Fibroblast of lung (primary cell): ENCODE measurements at regions not wholly inside any gene's neighbourhood (a gene's known extent, or its start where the extent isn't known, plus 50 kb on each side); places are given as distances from the start of the nearest gene placed in this dataset.

Source experiments
- DNase-seq, 2 donors: peaks; one replicate each; pipeline versions ENCODE4 v3.0.0 to v3.0.0-alpha.2; 2010; ENCODE audit warnings: low read depth in 2 of 2
- H2AFZ ChIP-seq: 2 replicates; pipeline ENCODE4 v1.5.1; 2012; ENCODE audit warnings: low read length, control low read depth, inconsistent platforms
- H3K27ac ChIP-seq: 2 replicates; pipeline ENCODE4 v1.5.1; 2011; ENCODE audit warnings: low read length, control low read depth; ENCODE audit not compliant: insufficient read depth
- H3K27me3 ChIP-seq: 2 replicates; pipeline ENCODE4 v1.5.1; 2011; ENCODE audit warnings: mild to moderate bottlenecking, low read length; ENCODE audit not compliant: control insufficient read depth, insufficient read depth
- H3K36me3 ChIP-seq: 2 replicates; pipeline ENCODE4 v1.5.1; 2011; ENCODE audit warnings: low read length; ENCODE audit not compliant: control insufficient read depth, insufficient read depth
- H3K4me1 ChIP-seq: 2 replicates; pipeline ENCODE4 v1.5.1; 2011; ENCODE audit warnings: low read length; ENCODE audit not compliant: control insufficient read depth, insufficient read depth; ENCODE audit errors: extremely low read depth
- H3K4me2 ChIP-seq: 2 replicates; pipeline ENCODE4 v1.5.1; 2011; ENCODE audit warnings: low read length, control low read depth; ENCODE audit not compliant: insufficient read depth; ENCODE audit errors: extremely low read depth
- H3K4me3 ChIP-seq, 4 experiments: fragments of 200-600 bp in 1 of 4; sonication (generic) in 1 of 4; replicated peaks in 1 of 4; 2 replicates each; pipeline ENCODE4 v1.5.1; 2011 to 2016; ENCODE audit warnings: low read length in 4 of 4, low read depth in 3 of 4, mild to moderate bottlenecking in 3 of 4, control low read depth in 2 of 4, inconsistent platforms in 1 of 4, mixed read lengths in 1 of 4; ENCODE audit not compliant: insufficient read depth in 1 of 4; ENCODE audit errors: control extremely low read depth in 1 of 4
- H3K79me2 ChIP-seq: 2 replicates; pipeline ENCODE4 v1.5.1; 2012; ENCODE audit warnings: mild to moderate bottlenecking, low read length, inconsistent platforms; ENCODE audit not compliant: control insufficient read depth, insufficient read depth
- H3K9ac ChIP-seq: 2 replicates; pipeline ENCODE4 v1.5.1; 2011; ENCODE audit warnings: mild to moderate bottlenecking, low read length, control low read depth; ENCODE audit not compliant: insufficient read depth
- H3K9me3 ChIP-seq: 2 replicates; pipeline ENCODE4 v1.5.1; 2012; ENCODE audit warnings: low read depth, low read length; ENCODE audit not compliant: control insufficient read depth, insufficient read depth
- H4K20me1 ChIP-seq: 2 replicates; pipeline ENCODE4 v1.5.1; 2011; ENCODE audit warnings: low read length; ENCODE audit not compliant: control insufficient read depth, insufficient read depth; ENCODE audit errors: extremely low read depth
- EZH2 ChIP-seq: IDR thresholded peaks from 2 replicates; pipeline ENCODE4 v1.5.1; 2012; ENCODE audit warnings: low read length, control low read depth, mild to moderate bottlenecking; ENCODE audit errors: missing control alignments
- TF ChIP-seq, protein P1 (sequence below), 2 donors: IDR thresholded peaks in 1 of 2; conservative IDR thresholded peaks in 1 of 2; 1 replicate in 1 of 2; 2 replicates in 1 of 2; pipeline ENCODE4 v1.5.1; 2011 to 2012; ENCODE audit warnings: low read length in 2 of 2, control low read depth in 1 of 2, inconsistent platforms in 1 of 2, low read depth in 1 of 2, mild to moderate bottlenecking in 1 of 2

DNA sequence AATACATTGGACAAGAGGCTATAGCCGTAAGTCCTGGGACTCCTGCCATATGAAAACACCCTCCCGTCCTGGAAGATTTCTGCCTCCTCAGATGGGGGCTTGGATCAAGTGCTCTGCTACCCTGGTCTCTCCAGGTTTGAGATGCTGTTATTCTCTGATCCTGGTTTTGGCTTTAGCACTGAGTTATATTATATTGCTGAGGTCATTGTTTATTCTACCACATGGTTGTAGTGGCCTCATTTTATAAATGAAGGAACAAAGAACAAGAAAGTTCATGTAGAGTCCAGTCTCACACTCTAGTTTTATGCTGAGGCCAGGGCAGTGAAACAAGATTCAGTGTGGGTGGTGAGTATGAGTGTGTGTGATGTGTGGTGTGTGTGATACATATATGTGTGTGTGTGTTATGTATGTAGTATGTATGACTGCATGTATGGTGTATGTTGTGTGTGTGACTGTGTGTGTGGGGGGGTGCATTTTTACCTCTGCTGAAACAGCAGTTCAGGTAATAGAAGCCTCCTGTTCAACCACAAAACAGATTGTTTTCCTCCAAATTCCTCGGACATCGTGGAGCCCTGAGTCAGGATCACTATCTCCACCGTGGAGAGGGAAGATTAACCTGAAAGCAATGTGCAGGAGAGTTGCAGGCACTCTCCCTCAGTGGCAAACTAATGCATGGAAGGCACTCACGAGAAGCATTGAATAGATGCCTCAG lies 80.7 kb downstream of the C7orf25 start:
- H2AFZ ChIP-seq = no peak overlapping the region
- no peaks in the 10 kb centered on the region for H4K20me1 ChIP-seq
- no peaks in the 10 kb centered on the region for H3K9me3 ChIP-seq
- peak overlapping the region; percentile 11 for H3K4me2 ChIP-seq
- DNase-seq = peak; percentile 66 to 85
- no peaks in the 10 kb centered on the region for H3K27me3 ChIP-seq
- no peaks in the 10 kb centered on the region for H3K79me2 ChIP-seq
- no peak overlapping the region for H3K4me3 ChIP-seq
- H3K27ac ChIP-seq = no peak overlapping the region
- TF ChIP-seq EZH2 = no peak
- H3K9ac ChIP-seq = no peak overlapping the region
- peaks cover 4% of the 10 kb centered on the region for H3K4me1 ChIP-seq
- H3K36me3 ChIP-seq = no peaks in the 10 kb centered on the region

GRCh38 chr7:42812779-42813178 lies 99.1 kb downstream of the C7orf25 start:
- TF ChIP-seq, protein P1, sequence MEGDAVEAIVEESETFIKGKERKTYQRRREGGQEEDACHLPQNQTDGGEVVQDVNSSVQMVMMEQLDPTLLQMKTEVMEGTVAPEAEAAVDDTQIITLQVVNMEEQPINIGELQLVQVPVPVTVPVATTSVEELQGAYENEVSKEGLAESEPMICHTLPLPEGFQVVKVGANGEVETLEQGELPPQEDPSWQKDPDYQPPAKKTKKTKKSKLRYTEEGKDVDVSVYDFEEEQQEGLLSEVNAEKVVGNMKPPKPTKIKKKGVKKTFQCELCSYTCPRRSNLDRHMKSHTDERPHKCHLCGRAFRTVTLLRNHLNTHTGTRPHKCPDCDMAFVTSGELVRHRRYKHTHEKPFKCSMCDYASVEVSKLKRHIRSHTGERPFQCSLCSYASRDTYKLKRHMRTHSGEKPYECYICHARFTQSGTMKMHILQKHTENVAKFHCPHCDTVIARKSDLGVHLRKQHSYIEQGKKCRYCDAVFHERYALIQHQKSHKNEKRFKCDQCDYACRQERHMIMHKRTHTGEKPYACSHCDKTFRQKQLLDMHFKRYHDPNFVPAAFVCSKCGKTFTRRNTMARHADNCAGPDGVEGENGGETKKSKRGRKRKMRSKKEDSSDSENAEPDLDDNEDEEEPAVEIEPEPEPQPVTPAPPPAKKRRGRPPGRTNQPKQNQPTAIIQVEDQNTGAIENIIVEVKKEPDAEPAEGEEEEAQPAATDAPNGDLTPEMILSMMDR (conservative IDR thresholded peaks at IDR 0.05 in 1 of 2, IDR thresholded peaks at IDR 0.05 in 1 of 2; ENCODE audit: low read depth in 1 of 2, low read length in 2 of 2) = no peak
- TF ChIP-seq EZH2 = no peak
- H3K9me3 ChIP-seq = no peaks in the 10 kb centered on the region
- H3K27ac ChIP-seq = no peak overlapping the region
- no peak overlapping the region for H3K4me3 ChIP-seq
- H3K4me2 ChIP-seq = no peak overlapping the region
- no peaks in the 10 kb centered on the region for H4K20me1 ChIP-seq
- H3K36me3 ChIP-seq = no peaks in the 10 kb centered on the region
- no peaks in the 10 kb centered on the region for H3K4me1 ChIP-seq
- H3K27me3 ChIP-seq = no peaks in the 10 kb centered on the region
- no peak for DNase-seq
- no peaks in the 10 kb centered on the region for H3K79me2 ChIP-seq
- no peak overlapping the region for H3K9ac ChIP-seq
- H2AFZ ChIP-seq = no peak overlapping the region

DNA sequence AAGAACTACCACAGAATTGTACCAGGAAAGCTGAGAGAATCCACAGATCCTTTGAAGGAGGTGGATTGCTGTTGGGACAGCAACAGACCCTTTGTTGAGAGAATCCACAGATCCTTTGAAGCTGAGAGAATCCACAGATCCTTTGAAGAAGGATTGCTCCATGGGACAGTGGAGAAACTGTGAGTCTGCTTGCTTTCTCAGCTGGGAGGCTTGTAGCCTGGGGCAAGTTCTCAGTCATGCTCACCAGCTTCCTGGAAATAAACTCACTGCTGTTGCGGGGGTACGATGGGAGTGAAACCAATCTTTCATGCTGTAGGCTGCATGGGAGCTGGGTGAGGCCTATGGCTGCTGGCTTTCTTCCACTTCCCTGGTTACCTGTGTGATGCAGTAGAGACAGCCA lies 106.3 kb downstream of the C7orf25 start:
- H3K4me2 ChIP-seq = no peak overlapping the region
- H3K9me3 ChIP-seq = no peaks in the 10 kb centered on the region
- H2AFZ ChIP-seq = no peak overlapping the region
- TF ChIP-seq EZH2 = no peak
- TF ChIP-seq, protein P1 (conservative IDR thresholded peaks at IDR 0.05 in 1 of 2, IDR thresholded peaks at IDR 0.05 in 1 of 2; ENCODE audit: low read depth in 1 of 2, low read length in 2 of 2) = no peak
- H3K4me1 ChIP-seq = no peaks in the 10 kb centered on the region
- H3K27ac ChIP-seq = no peak overlapping the region
- no peaks in the 10 kb centered on the region for H3K27me3 ChIP-seq
- H3K9ac ChIP-seq = no peak overlapping the region
- no peaks in the 10 kb centered on the region for H4K20me1 ChIP-seq
- DNase-seq = no peak
- no peak overlapping the region for H3K4me3 ChIP-seq
- no peaks in the 10 kb centered on the region for H3K36me3 ChIP-seq
- no peaks in the 10 kb centered on the region for H3K79me2 ChIP-seq
